ENCODE measurements at regions not wholly inside any gene's neighbourhood (a gene's known extent, or its start where the extent isn't known, plus 50 kb on each side); places are given as distances from the start of the nearest gene placed in this dataset.
"Not testable (repeated sequence)": the region's sequence is repeated elsewhere in the genome, so short reads cannot be mapped to it uniquely, and the experiment has no call there.

GRCh38 chr21:35606578-35606977 lies 453.7 kb downstream of the SETD4 start:
- DNase-seq (ENCODE audit: low read depth) = no peak

GRCh38 chr21:35606146-35606545 lies 454.2 kb downstream of the SETD4 start:
- DNase-seq (ENCODE audit: low read depth) = no peak

GRCh38 chr21:35603494-35603893 lies 456.8 kb downstream of the SETD4 start:
- DNase-seq (ENCODE audit: low read depth) = no peak

GRCh38 chr21:35602811-35603362 lies 457.4 kb downstream of the SETD4 start:
- no peak for DNase-seq (ENCODE audit: low read depth)

- DNase-seq (ENCODE audit: low read depth) = no peak
These were observed 459.1 kb downstream of the SETD4 start for GRCh38 chr21:35601211-35601610.

- DNase-seq (ENCODE audit: low read depth) = no peak
These were observed 461.2 kb downstream of the SETD4 start for GRCh38 chr21:35599164-35599563.

- no peak for DNase-seq (ENCODE audit: low read depth)
These were observed 462.5 kb downstream of the SETD4 start for GRCh38 chr21:35597750-35598339.

GRCh38 chr21:35594905-35595304 lies 465.4 kb downstream of the SETD4 start:
- no peak for DNase-seq (ENCODE audit: low read depth)

- peak; percentile 63 for DNase-seq (ENCODE audit: low read depth)
These were observed 467.3 kb downstream of the SETD4 start for GRCh38 chr21:35593000-35593502.

- DNase-seq (ENCODE audit: low read depth) = not testable (repeated sequence)
These were observed 470.0 kb downstream of the SETD4 start for GRCh38 chr21:35590284-35590683.

GRCh38 chr21:35587841-35588380 lies 472.4 kb downstream of the SETD4 start:
- no peak for DNase-seq (ENCODE audit: low read depth)

GRCh38 chr21:35586305-35586704 lies 474.0 kb downstream of the SETD4 start:
- DNase-seq (ENCODE audit: low read depth) = no peak

- DNase-seq (ENCODE audit: low read depth) = no peak
These were observed 474.4 kb downstream of the SETD4 start for GRCh38 chr21:35585878-35586277.

- DNase-seq (ENCODE audit: low read depth) = no peak
These were observed 475.2 kb downstream of the SETD4 start for GRCh38 chr21:35585155-35585554.

- DNase-seq (ENCODE audit: low read depth) = no peak
These were observed 476.6 kb downstream of the SETD4 start for GRCh38 chr21:35583566-35584216.

- no peak for DNase-seq (ENCODE audit: low read depth)
These were observed 477.6 kb downstream of the SETD4 start for GRCh38 chr21:35582731-35583130.

- no peak for DNase-seq (ENCODE audit: low read depth)
These were observed 478.7 kb downstream of the SETD4 start for GRCh38 chr21:35581640-35582039.

GRCh38 chr21:35579520-35580293 lies 480.6 kb downstream of the SETD4 start:
- no peak for DNase-seq (ENCODE audit: low read depth)

GRCh38 chr21:35578831-35579471 lies 481.4 kb downstream of the SETD4 start:
- DNase-seq (ENCODE audit: low read depth) = no peak

GRCh38 chr21:35578347-35578782 lies 482.0 kb downstream of the SETD4 start:
- no peak for DNase-seq (ENCODE audit: low read depth)

GRCh38 chr21:35575280-35575915 lies 484.9 kb downstream of the SETD4 start:
- DNase-seq (ENCODE audit: low read depth) = peak; percentile 72

Measured in HT1080 (cell line).